HG02973 (cell line): ENCODE measurements at regions not wholly inside any gene's neighbourhood (a gene's known extent, or its start where the extent isn't known, plus 50 kb on each side); places are given as distances from the start of the nearest gene placed in this dataset.

ENCODE experiments used
- ATAC-seq: cut with Tn5 transposase; IDR thresholded peaks from one replicate; pipeline ENCODE4 v1.9.1; 2021; ENCODE audit warnings: moderate library complexity; ENCODE audit not compliant: unreplicated experiment

DNA sequence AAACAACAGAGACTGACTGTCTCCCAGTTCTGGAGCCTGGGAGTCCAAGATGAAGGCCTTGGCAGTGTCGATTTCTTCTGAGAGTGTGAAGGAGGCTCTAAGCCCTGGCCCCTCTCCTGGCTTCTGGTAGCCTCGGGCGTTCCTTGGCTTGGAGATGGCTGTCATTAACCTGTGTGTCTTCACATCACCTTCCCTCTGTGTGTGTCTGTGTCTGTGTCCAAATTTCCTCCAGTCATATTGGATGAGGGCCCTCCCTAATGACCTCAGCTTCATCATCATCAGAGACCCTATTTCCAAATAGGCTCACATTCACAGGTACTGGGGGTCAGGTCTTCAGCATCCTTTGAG is 138.3 kb downstream of the TOMM20 start:
- ATAC-seq, result no peak

DNA sequence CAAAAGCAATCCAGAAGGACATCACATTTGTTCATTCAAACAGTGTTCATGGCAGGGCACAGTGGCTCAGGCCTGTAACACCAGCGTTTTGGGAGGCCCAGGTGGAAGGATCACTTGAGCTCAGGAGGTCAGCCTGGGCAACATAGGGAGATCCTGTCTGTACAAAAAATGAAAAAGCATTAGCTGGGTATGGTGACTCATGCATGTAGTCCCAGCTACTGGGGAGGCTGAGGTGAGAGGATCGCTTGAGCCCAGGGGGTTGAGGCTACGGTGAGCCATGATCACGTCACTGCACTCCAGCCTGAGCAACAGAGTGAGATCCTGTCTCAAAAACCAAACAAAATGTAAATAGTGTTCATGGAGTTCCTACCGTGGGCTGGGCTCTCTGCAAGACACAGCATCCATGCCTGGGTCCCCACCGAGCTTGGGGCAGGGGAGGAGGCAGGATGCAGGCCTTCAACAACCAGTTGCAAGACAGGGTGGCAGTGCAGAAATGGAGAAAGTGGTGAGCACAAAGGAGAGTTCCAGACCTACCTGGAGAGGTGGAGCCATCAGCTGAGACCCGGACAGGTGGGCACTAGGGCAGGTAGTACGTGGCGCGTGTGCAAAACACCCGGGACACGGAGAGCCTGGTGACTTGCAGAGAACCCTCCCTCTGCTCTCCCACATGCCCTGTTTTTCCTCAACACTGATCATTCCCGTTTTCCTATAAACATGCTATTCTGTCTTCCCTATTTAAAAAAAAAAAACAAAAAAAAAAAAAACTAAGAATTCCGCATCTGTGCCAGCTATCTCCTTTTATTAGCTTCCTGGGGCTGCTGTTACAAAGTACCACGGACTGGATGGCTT is 138.9 kb downstream of the TOMM20 start:
- no peak for ATAC-seq

DNA sequence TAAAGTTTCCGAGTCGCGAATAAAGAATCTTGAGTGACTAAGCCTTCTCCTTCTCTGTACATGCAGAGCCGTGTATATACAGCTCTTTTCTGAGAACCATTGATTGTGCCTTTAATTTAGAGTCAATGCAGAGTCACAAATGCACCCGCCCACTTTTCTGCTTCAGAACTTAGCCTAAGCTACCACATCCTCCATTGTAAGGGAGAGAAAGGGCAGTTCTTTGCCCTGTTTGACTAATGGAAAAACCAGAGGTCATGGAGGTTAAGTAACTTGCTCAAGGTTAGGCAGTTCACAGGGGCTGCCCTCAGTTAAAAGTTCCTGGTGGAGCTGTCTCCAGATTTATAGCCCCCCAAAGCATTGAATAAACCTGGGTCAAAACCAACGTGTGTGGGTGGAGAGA is 139.6 kb downstream of the TOMM20 start:
- ATAC-seq, result no peak

DNA sequence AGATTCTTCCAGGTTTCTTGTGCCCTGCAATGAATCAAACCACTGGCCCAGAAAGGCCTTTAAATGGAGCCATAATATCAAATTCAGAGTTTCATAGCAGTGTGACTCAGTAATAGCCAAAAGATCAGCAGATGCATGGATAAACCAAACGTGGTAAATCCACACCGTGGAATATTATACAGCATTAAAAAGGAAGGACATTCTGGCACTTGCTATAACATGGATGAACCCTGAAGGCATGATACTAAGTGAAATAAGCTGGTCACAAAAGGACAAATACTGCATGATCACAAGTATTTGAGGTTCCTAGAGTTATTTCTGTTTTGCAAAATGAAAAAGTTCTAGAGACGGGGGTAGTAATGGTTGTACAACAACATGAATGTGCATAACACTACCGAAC is 140.1 kb downstream of the TOMM20 start:
- no peak for ATAC-seq

DNA sequence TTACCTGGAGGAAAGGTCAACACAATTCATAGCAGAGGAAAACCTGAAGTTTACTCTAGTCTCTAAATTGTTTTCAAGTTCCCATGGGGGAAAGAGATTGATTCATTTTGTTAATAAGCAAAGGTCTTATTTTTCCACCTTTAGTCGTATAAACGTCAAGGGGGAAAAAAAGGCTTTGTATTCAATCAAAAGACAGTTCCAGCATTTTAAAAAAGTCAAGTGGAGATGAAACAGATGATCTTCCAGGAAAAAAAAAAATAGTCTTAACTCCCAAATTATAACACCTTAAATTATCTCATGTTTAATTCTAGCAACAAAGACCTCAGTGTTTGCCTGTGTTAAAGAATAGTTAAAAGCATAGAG is 140.5 kb downstream of the TOMM20 start:
- ATAC-seq, result no peak

DNA sequence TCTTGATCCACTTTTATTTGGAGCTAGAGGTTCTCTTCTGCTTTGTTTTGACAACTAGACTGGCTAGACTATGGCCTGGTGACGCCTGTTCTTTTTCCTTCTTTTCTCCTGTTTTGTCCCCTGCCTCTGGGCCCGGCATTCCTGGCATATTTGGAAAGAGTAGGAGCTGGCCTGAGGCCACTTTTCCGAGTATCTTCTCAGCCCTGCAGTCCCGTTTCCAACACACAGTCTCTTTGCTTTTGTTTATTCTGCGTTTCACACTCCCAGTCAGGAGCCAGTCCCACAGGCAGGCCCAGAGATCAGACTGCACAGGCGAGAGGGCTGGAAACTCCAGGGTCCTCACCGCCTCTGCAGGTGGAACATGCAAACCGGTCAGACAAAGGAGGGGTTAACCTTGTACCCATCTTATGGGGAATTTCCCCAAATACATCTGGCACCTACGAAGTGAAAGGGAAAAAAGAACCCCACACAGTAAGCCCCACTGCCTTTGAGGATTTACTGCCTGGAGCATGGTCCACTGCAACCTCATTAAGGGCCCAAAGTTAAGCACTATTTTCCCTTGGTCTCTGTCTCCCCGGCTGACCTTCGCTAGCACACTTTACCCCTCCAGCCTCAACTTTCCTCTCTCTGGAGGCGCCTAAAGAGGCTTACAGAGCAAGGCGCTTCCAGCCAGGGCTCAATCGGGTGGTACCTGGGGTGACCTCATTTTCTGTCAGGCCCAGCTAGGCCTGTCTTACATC is 141.1 kb downstream of the TOMM20 start:
- ATAC-seq, result no peak

DNA sequence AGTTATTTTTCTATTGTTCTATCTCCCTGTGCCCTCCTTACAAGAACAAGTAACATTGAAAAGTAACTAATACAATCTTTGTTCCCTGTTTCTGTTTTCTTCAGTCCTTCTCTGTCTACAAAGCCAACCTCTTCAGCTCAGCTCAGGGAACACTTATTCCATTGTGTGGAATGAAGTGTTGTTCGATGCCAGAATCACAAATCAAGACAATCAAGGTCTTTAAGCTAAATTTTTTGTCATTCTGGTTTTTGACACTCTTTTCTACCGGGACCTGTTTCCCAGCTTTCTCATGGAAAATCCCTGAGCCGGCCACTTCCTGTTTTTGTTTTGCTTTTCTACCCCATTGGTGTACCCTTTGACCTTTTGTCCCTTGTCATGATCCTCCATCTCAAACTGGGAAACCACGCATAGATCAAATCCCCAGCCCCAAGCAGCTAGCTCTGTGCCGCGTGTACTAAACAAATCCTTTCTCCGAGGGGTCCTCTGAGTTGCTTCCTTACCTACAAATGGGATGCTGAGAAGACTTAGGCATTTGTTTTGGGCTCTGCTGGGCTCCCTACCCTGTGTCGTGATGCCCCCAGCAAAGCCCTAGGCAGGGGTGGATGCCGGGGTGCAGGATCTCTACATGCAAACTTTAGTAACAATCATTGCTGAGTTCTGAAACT is 141.8 kb downstream of the TOMM20 start:
- ATAC-seq, result no peak

DNA sequence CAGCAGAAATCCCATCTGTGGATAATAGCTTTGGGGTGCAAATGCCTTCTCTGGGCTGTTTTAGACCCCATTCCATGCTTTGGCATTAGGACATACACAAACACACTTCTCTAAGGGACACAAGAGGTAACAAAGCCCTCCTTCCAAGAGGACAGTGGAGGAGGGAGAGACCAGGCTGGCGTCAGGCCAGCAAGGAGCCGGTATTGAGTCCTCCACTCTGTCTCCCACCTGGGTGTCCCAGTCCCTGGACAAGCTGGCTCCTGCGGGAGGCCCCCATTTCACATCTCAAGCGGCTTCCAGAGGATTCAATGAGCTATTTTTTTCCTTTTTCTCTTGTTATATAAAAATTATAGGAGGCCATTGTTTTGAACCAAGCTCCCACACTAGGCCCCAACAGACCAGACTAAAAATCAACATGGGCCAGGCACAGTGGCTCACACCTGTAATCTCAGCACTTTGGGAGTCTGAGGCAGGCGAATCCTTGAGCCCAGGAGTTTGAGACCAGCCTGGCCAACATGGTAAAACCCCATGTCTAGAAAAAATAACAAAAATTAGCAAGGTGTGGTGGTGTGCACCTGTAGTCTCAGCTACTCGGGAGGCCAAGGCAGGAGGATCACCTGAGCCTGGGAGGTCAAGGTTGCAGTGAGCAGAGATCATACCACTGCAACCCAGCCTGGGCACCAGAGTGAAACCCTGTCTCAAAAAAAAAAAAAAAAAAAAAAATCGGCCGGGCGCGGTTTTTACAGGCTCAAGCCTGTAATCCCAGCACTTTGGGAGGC is 142.9 kb downstream of the TOMM20 start:
- ATAC-seq, result no peak

DNA sequence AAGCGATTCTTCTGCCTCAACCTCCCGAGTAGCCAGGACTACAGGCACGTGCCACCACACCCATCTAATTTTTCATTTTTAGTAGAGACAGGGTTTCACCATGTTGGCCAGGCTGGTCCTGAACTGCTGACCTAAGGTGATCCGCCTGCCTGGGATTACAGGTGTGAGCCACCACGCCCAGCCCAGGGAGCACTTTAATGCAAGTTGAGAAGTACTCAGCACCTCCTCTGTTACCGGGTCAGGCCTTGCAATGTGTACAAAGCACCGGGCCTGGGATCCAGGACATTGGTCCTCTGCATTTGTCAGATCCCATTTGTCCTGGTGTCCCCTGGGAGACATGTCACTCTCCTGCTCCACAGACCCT is 143.6 kb downstream of the TOMM20 start:
- no peak for ATAC-seq

DNA sequence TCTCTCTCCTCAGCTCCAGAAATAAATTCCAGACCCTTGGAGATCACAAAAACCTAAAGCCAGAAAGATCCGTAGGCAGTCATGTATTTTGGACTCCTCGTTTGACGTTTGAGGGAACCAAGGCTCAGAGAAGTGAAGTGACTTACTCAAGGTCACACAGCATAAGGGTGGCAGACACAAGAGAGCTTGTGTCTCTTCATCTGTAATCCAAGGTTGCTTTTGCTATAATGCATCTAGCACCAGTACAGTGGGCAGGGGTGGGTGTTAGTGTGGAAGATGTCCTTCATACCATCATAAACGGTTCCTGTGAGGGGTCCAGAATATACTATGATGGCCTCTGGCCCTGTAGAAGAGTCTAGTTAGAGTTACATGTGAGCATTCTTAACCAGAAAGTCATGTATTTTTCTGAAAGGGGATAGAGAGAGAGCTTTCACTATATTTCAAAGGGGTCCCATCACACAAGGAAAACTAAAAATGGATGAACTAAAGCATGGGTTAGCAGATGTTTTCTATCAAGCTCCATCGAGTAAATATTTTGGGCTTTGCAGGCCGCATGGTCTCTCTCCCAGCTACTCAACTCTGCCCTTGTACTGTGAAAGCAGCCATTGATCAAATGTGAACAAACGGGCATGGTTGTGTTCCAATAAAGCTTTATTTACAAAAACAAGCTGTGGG is 144.9 kb downstream of the TOMM20 start:
- ATAC-seq, result no peak

DNA sequence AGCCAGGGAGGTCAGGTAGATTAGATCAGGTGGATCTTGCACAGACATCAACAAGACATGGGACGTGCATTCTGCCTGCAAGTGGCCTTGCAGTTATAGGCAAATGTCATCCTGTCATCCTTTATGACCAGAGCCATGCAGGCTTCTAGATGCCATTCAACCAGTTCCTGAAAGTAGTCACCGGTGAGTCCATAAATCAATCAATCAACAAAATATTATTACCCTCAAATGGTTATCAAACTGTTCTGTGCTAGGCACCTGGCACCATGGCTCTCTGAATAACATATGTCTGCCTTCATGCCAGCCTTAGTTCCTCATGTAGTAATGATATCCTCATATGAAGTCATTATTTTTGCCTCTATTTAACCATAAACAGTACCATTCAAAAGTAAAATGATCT is 146.9 kb downstream of the TOMM20 start:
- no peak for ATAC-seq

DNA sequence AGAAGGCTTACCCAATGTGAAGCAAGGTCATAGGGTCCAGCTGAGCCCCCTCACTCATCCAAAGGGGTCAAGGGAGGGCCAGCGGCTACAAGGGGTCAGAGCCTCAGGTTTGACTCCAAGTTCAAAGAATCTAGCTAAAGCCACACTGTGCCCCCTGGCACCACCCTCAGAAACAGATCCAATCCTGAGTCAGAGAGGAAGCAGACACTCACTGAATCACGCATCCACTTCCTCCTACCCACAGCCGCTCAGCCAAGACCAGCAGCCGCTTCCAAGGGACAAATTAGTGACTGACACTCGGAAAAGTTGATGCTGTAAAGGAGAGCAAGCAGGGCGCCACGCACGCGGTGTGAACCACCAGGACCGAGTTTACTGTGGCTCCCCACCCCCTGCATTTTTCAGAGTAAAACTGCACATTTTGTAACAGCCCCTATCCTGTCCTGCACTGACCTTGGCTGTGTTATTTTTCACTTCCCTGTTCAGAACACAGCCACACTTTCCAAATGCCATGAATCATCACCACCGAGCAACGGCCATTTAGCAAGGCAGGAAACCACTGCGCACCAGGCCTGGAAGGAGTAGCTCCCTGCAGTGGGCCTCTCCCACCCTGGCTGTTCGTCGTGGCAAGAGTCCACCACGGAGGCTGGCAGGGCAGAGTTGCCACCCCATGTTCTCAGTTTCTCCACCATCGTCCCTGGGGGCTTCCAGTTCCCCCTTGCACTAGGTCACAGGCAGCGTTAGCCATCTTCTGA is 147.8 kb downstream of the TOMM20 start:
- peak; percentile 35 for ATAC-seq

DNA sequence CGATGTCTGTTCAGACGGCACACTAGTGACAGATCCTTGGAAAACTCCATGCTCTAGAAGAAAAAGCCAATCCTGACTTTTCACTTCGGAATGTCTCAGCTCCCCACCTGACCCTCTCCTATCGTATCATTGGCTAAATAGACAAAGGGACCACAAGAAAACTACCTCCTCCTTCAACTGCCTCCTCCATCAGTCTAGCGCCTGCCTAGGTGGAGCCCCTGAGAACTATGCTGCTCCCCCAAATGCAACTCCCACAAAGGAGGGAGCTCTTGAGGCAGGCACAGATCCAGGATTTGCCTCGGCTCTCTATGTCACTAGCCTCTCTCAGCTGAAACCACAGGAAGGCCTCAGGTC is 148.4 kb downstream of the TOMM20 start:
- no peak for ATAC-seq

DNA sequence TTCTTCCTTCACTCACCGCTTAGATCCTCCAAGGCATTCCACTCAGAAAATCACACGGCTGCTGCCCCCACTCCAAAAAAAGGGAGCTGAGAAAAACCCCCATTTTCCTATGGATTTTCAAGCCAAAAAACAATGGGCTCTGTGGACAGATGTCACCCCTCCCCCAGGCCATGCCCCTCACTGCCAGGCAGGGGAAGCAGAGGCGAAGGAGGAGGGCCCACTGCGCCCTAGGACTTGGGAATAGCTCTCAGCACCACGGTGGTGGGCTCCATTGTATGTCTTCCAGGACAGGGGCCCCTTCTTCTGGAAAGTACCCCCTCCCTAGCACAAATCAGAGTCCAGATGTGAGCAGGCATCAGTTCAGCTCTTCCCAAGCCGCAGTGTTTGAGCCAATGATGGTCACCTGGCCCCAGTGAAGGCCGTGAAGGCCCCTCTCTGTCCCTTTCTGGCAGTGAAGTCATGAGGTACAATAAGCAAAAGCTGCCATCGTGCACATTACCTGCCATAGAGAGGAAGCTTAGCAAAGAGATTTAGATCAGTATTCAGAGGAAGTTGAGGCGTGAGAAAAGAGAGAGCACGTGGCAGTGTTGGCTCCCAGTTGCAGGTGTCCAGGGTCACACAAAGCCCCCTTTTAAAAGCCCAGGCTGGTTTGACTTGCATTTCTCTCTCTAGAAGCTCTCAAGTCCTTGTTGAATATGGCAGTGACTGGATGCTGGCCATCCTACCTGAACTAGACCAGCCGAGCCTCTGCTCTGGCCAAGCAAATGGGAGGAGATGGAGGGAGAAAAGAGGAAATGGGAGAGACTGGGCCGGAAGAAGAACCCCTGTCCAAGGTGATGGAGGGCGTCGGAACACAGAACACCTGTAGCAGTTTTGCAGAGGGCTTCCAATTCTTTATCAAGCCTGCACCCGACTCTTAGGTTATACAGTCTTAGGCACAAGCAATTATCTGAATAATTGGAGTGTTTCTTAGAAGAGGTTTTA is 149.0 kb downstream of the TOMM20 start:
- no peak for ATAC-seq

DNA sequence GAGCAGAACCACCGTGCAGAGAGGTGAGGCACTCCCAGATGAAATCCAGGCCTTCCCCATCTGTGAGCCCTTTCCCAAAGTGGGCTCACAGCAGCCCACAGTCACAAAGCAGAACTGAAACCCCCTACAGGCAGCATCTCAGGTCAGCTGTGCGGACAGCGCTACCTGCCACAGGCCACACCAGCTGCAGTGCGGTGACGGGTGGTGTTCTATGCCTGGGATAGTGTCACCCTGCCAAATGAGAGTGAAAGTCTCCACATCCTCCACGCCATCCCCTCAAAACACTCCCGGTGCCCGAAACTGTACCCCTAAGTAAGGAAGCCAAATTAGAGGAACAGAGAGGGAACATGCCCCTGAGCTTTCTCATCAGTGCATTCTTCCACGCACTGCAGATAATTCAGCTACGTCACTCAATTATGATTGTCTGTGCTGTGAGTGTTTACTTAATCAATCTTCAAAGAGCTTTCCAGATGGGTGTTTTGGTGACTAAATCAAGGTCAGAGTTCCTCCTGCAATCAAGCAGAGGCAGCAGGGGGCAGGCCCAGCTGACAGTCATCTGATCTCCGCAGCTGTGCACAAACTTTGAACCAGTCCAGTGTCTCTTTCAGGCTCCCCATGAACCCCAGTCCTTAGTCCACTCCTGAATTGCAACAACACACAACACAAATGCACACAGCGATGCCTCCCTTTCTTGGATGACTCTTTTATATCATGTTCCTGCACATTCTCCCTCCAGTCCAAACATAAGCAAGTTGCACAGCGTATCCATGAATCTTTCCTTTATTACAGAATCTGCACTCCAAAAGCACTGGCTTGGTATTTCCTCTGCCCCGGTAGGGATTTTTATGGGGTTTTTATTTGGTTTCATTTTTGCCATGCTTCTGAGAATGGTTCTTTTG is 150.0 kb downstream of the TOMM20 start:
- ATAC-seq, result peak; percentile 63

DNA sequence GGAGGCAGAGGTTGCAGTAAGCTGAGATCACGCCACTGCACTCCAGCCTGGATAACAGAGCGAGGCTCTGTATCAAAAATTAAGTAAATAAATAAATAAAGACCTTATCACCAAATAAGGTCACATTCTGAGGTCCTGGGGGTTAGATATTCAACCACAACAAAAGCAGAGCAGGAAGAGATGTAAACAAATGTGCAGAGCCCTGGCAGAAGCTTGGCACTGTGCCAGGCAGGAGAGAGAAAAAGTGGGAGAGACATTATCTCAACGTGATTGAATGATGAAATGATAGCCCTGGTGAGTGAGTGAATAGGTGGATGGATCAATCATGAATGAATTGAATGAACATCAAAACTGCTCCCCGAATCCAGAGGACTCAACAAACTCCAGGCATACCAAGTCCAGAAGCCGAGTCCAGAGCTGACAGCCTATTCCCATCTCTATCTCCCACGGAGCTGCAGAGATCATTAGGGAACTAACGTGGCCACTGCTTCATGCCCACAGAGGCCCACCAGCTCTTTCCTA is 150.7 kb downstream of the TOMM20 start:
- no peak for ATAC-seq

DNA sequence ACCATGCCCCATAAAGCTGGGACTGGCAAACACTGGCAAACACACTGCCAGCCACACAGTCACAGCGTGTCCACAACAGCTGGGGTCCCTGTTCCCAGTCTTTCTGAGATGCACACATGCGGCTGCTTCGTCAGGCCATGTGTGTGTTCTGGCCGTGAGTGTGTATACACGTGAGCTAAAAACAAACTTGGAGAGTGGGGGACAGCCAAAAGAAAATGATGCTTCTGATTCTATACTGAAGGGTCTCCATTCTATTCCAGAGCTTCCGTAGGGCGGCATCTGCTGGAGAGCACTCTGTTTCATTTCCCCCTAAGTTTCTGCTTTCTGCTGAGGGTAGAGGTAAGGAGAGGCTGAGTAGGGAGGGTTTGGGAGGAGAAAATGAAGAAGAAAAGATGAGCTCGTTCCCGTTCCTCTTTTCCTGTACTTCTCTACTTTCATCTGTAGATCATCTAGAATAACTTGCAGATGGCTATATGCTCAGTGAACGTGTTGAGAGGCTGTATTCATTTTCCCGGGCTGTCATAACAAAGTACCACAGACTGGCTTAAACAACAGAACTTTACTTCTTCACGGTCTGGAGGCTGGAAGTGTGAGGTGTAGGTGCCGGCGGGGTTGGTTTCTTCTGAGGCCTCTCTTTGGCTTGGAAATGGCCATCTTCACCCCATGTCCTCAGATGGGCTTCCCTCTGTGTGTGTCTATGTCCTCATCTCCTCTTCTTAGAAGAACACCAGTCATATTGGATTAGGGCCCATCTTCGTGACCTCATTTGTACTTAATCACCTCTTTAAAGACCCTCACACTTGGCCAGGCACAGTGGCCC is 151.6 kb downstream of the TOMM20 start:
- ATAC-seq, result no peak
